Mucosa of descending colon (tissue), 3 donors: ENCODE measurements at regions not wholly inside any gene's neighbourhood (a gene's known extent, or its start where the extent isn't known, plus 50 kb on each side); places are given as distances from the start of the nearest gene placed in this dataset.

Experiments
- ATAC-seq: fragments of 200-7000 bp; cut with Tn5 transposase; one replicate; pipeline ENCODE4 v1.9.1; 2020; ENCODE audit warnings: mild to moderate bottlenecking, moderate library complexity
- DNase-seq, 3 donors: peaks; one replicate each; pipeline ENCODE4 v3.0.0-alpha.2; 2020
- H3K36me3 ChIP-seq: fragments of 200-600 bp; one replicate; pipeline ENCODE4 v1.8.0; 2021; ENCODE audit warnings: low read depth, mild to moderate bottlenecking
- H3K4me1 ChIP-seq: fragments of 200-600 bp; one replicate; pipeline ENCODE4 v1.8.0; 2021; ENCODE audit warnings: low read depth, mild to moderate bottlenecking
- H3K4me3 ChIP-seq: fragments of 200-600 bp; one replicate; pipeline ENCODE4 v1.8.0; 2021; ENCODE audit warnings: mild to moderate bottlenecking
- H3K9me3 ChIP-seq: fragments of 200-600 bp; one replicate; pipeline ENCODE4 v1.8.0; 2021; ENCODE audit warnings: mild to moderate bottlenecking
- intact Hi-C, 2 donors: fragments of 100-400 bp; cut with DNase I in 1 of 2; cut with micrococcal nuclease in 1 of 2; formaldehyde crosslinking; loops; one replicate each; pipeline versions ENCODE4 v1.11.0 to v1.11.1; 2022; cut with DNase I, micrococcal nuclease
- TF ChIP-seq, protein P1 (sequence below): fragments of 200-600 bp; IDR thresholded peaks from one replicate; pipeline ENCODE4 v1.8.0; 2022; ENCODE audit warnings: antibody characterized with exemption, mild to moderate bottlenecking
- donor health status: DM: no; HTN: no; CAD: no; lungs with moderate emphysema.
- donor health status: DM: no; HTN: no; CAD: no.
- donor health status: DM: no; HTN: yes; CAD: no.

DNA sequence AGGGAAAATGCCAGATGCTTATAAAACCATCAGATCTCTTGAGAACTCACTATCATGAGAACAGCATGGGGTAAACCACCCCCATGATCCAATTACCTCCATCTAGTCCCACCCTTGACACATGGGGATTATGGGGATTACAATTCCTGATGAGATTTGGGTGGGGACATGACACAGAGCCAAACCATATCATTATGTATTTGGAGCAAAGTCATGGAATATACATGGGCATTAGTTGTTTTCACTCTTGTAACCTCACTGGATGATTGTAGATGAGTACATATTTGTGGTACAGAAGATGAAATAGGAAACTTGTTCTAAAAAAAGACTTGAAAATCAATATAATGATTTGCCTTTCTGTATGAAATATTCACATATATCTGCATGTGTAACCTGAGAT lies 674.5 kb upstream of the BOD1L1 start:
- intact Hi-C loops, result no loop called here
- TF ChIP-seq, protein P1, sequence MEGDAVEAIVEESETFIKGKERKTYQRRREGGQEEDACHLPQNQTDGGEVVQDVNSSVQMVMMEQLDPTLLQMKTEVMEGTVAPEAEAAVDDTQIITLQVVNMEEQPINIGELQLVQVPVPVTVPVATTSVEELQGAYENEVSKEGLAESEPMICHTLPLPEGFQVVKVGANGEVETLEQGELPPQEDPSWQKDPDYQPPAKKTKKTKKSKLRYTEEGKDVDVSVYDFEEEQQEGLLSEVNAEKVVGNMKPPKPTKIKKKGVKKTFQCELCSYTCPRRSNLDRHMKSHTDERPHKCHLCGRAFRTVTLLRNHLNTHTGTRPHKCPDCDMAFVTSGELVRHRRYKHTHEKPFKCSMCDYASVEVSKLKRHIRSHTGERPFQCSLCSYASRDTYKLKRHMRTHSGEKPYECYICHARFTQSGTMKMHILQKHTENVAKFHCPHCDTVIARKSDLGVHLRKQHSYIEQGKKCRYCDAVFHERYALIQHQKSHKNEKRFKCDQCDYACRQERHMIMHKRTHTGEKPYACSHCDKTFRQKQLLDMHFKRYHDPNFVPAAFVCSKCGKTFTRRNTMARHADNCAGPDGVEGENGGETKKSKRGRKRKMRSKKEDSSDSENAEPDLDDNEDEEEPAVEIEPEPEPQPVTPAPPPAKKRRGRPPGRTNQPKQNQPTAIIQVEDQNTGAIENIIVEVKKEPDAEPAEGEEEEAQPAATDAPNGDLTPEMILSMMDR, result no peak
- no peak for ATAC-seq

DNA sequence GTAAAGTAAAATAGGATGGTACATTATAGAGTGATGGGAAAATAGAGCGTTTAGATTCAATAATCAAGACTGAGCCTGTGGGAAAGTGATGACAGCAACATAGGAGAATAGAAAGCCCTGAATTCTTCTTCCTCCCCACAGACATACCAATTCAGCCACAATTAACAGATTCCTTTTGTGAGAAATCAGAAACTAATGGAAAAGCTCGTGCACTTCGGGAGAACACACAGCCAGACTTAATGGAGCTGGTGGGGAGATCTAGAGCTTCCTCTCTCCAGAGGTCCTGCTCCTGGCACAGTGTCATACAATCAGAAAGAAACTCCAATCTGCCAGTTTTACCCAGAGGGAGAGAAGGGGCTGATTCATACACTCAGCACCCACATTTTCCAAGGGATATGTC lies 676.3 kb upstream of the BOD1L1 start:
- TF ChIP-seq, protein P1, result no peak
- Histone ChIP-seq H3K36me3 (no peaks in the 10 kb centered on the region), H3K4me1 (no peaks in the 10 kb centered on the region), H3K9me3 (no peaks in the 10 kb centered on the region), H3K4me3 (no peak overlapping the region)
- ATAC-seq (no peak), DNase-seq (no peak)
- intact Hi-C loops, result no loop called here

More for the DNA sequence above, 674.5 kb upstream of the BOD1L1 start:
- Histone ChIP-seq H3K4me3 (no peak overlapping the region), H3K4me1 (no peaks in the 10 kb centered on the region), H3K9me3 (no peaks in the 10 kb centered on the region), H3K36me3 (no peaks in the 10 kb centered on the region)
- no peak for DNase-seq

DNA sequence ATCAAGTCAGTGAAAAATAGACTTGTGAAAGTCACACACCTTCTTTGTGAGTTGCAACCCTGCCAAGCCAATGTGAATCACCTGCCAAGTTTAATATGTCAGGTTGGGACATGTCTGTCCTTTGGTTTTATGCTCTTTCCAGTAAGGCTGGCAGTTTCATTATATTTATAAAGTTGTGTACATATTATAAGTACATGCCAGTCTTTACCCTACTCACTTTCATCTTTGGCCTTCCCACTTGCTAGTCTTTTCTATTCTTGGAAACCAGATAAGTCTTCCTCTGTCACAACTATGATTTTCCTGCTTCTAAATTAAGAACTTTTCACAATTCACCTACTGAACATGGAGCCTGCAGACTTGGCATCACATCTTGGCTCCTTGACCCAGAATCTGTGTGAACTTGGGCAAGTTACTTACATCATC lies 680.7 kb upstream of the BOD1L1 start:
- H3K9me3 ChIP-seq, result no peaks in the 10 kb centered on the region
- TF ChIP-seq, protein P1, result no peak
- no peak overlapping the region for H3K4me3 ChIP-seq
- DNase-seq (no peak), ATAC-seq (no peak)
- intact Hi-C loops, result no loop called here
- H3K36me3 ChIP-seq, result no peaks in the 10 kb centered on the region
- H3K4me1 ChIP-seq, result no peaks in the 10 kb centered on the region

DNA sequence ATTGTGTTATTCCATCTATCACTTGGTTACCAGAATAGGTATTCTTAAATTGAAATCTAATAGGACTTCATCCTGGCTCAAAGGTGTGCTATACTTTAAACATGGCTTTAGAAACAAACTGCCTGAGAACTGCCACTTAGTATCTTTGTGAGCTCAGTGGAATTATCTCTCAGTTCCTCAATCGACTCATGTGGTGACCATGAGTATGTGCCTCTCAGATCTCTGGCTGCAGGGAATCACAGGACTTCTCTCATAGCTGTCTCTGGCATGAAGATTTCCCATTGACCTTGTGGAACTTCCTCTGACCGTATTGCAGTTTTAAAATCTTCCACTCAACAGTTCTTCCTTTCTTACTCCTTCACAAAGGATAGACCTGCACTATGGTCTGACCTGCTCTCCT lies 681.9 kb upstream of the BOD1L1 start:
- intact Hi-C loops, result no loop called here
- DNase-seq (peak in 1 of 3 donors; percentile 9), ATAC-seq (peak; percentile 10)
- TF ChIP-seq, protein P1, result no peak
- no peaks in the 10 kb centered on the region for H3K4me1 ChIP-seq
- H3K9me3 ChIP-seq, result no peaks in the 10 kb centered on the region
- no peaks in the 10 kb centered on the region for H3K36me3 ChIP-seq
- no peak overlapping the region for H3K4me3 ChIP-seq

DNA sequence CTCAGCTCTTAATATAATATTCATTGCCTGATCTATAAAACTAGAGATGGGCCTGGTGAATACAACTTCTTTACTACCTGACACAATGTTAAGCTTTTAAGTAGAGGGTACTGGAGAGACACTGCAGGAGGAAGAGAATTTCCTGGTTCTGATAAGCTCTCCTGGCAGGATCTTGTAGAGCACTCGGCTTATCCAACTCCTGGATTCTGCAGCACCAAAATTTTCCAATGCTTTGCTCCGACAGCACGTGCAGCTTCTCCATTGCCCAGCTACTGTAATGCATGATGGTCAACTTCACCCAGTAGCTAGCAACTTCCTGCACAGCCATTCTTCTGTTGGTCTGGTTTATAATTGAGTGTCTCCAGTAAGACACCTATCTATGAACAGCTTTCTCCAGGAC lies 686.2 kb upstream of the BOD1L1 start:
- ATAC-seq (no peak), DNase-seq (no peak)
- intact Hi-C loops, result no loop called here
- TF ChIP-seq, protein P1, result no peak
- Histone ChIP-seq H3K9me3 (no peaks in the 10 kb centered on the region), H3K4me1 (no peaks in the 10 kb centered on the region), H3K4me3 (no peak overlapping the region), H3K36me3 (no peaks in the 10 kb centered on the region)

DNA sequence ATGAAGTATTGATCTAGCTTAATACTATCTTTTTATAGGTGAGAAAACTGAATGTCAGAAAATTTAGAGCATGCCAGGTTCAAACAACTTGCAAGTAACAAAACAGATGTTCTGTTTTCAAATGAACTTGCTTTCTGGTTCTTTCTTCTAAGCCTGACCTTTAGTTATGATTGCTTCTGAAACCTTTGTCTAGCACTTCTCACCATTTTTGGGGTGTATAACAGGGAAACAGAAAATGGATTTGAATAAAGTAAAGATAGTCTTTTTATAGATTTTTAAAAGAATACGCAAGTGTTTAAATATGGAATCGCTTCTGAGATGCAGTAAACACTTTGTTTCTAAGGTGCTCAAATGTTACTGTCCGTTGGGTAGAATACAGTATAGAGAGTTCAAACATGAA lies 687.2 kb upstream of the CPEB2 start:
- Histone ChIP-seq H3K36me3 (no peaks in the 10 kb centered on the region), H3K4me1 (no peaks in the 10 kb centered on the region), H3K9me3 (no peaks in the 10 kb centered on the region), H3K4me3 (no peak overlapping the region)
- ATAC-seq (no peak), DNase-seq (no peak)
- TF ChIP-seq, protein P1, result no peak
- intact Hi-C loops, result no loop called here
